HG02885 (cell line): ENCODE measurements at regions not wholly inside any gene's neighbourhood (a gene's known extent, or its start where the extent isn't known, plus 50 kb on each side); places are given as distances from the start of the nearest gene placed in this dataset.

ENCODE experiments used
- ATAC-seq: cut with Tn5 transposase; IDR thresholded peaks from one replicate; pipeline ENCODE4 v1.9.1; 2021; ENCODE audit warnings: mild to moderate bottlenecking; ENCODE audit not compliant: unreplicated experiment, poor library complexity

DNA sequence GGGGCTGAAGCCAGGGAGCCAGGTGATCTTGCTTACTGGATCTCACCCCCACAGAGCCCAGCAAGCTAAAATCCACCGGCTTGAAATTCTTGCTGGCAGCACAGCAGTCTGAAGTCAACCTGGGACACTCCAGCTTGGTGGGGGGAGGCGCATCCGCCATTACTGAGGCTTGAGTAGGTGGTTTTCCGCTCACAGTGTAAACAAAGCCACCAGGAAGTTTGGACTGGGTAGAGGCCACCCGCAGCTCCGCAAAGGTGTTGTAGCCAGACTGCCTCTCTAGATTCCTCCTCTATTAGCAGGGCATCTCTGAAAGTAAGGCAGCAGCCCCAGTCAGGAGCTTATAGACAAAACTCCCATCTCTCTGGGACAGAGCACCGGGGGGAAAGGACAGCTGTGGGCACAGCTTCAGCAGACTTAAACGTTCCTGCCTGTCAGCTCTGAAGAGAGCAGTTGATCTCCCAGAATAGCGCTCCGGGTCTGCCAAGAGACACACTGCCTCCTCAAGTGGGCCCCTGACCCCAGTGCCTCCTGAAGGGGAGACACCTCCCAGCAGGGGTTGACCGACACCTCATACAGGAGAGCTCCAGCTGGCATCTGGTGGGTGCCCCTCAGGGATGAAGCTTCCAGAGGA, 206.3 kb upstream of the KHDRBS2 start:
- no peak for ATAC-seq

GRCh38 chr6:62480544-62480943, 194.5 kb upstream of the KHDRBS2 start:
- no peak for ATAC-seq

- ATAC-seq: no peak
Measured at GRCh38 chr6:62479697-62480220, 193.7 kb upstream of the KHDRBS2 start.

GRCh38 chr6:62474793-62475192, 188.8 kb upstream of the KHDRBS2 start:
- no peak for ATAC-seq

DNA sequence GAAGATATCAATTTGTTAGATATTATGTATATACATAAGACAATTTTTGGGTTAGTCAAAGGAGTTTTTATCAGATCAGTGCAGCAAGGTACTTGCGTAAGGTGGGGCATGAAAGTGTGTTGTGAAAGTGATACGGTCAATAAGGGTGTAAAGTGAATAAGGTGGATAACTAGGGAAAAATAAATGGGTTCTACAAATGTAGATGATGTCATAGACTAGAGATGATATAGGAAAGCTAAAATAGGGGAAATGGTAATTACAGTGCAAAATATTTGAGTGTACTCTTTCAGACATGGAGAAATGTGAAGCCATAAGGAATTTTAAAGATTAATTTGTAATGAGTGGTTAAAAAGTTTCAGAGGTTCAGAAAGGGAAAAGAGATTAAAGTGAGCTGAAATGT, 180.6 kb upstream of the KHDRBS2 start:
- ATAC-seq: no peak

DNA sequence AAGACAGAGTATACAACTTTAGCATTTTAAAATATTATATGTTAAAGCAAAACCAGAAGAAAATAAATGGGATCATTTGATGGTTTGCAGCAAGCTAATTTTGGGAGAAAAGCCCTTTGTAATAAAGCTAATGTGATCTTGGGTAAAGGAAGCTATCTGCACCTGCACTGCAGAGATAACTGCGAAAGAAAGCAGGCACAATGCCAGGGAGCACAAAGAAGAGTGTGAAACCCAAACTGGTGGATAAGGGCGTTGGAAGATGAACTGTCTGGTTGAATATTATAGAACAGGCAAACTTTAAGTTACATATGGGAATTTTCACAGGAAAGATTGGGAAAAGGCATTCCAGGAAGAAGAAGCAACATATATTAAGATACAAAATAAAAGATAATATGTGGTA, 179.2 kb upstream of the KHDRBS2 start:
- no peak for ATAC-seq

DNA sequence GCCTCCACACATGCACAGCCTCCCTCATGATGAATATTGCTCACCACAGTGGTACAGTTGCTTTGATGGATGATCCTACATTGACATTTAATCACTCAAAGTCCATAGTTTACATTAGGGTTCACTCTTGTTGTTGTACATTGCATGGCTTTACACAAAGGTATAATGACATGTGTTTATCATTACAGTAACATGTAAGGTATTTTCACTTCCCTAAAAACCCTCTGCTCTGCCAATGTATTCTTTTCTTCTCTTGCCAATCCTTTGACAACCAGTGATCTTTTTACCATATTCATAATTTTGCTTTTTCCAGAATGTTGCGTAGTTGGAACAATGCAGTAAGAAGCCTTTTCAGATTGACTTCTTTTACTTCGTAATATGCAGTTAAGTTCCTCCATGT, 166.6 kb upstream of the KHDRBS2 start:
- no peak for ATAC-seq

DNA sequence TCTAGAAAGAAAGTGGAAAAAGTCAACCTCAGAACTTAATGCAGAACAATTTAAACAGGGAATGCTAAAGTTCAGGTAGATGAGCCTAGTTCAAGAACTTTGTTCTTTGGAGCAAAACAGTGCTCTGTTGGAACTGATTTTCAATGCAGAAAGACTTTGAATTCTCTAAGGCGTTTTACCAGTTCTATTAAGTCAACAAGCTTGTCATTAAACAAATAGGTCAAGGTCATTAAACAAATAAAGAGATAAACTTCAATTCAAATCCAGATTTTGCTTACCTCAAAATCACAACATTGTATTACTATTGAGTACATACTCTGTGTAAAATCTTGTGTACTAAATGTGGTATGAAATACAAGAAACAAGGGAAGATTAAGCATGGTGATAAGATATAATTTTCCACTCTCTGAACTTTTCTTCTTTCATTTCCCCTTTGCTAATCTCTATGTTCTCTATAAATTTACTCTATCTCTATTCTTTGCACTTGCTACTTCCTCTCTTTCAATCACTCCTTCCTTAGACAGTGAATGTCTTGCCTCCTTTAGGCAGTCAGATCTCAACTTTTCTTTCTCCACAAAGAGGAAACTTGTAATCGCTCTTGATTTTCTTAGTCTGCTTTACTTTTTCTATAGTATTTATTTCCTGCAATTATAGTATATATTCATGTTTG, 160.8 kb upstream of the KHDRBS2 start:
- ATAC-seq: no peak

DNA sequence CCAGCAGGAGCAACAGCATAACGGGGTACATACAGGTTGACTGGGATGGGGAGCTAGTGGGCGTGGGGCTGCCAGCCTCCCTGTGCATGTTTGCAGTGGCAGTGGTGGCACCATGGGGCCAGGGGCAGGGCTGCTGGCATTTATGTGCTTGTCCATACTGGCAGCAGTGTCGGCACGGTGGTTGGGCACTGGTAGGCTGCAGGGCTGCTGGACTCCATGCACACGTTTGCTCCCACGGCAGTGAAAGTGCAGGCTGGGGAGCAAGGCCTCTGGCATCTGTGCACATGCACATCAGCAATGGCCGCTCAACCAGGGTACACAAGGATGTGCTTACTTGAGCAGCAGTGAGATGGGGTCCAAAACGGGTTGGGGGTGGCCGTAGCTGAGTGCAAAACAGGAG, 159.5 kb upstream of the KHDRBS2 start:
- no peak for ATAC-seq

- ATAC-seq: no peak
Measured at GRCh38 chr6:62441182-62441581, 155.2 kb upstream of the KHDRBS2 start.

DNA sequence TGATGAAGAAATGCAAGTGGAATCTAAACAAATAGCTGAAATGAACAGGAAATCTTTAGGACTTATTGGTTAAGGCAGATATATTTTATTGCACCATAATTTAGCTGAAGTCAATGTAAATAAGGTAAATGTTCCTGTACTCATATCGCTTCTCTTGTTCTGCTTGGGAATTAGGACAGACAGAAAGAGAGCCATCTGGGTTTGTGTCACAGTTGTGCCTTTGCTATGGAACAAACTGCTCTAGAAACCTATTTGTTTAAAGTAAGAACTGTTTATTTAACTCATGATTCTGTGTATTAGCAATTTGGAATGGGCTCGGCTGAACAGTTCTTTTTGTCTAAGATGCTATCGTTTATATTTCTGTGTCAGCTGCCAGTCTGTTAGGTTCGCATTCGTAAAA, 143.8 kb upstream of the KHDRBS2 start:
- no peak for ATAC-seq

- ATAC-seq: no peak
Measured at GRCh38 chr6:62400521-62401259, 114.7 kb upstream of the KHDRBS2 start.

DNA sequence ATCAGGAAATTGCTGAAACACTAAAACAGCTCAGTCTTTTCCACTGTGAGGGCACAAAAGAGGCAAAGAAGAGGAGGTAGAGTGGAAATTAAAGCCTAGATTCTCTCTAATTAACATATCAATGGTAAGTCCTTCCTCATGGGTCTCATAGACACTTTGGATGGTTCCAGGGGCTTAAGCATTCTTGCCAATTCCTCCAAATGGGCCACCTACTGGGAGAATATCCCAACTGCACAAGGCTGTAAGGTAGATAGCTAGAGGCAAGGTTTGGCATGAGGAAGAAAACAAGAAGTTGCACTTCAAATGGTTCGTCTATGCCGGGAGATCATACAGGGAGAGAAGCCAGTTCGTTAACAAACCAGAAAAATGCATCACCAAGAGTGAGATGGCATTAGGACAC, 107.6 kb upstream of the KHDRBS2 start:
- ATAC-seq: no peak

DNA sequence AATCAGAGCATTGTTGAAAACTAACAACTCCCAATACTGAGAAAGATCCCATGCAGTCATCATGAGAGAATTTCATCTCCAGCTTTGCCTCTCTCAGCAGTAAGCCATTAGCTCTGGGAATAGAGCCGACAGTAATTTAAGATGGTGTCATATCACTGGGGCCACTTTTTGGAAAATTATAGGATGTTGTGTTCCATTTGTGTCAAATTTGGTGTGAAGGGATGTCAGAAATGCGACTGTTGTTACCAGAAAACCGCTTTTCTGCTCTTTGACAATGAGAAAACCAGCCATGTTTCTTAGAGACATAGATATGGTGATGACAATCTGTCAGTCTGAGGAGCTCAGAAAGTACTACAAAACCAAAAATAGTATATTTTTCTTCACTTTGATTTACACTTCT, 106.3 kb upstream of the KHDRBS2 start:
- ATAC-seq: no peak

DNA sequence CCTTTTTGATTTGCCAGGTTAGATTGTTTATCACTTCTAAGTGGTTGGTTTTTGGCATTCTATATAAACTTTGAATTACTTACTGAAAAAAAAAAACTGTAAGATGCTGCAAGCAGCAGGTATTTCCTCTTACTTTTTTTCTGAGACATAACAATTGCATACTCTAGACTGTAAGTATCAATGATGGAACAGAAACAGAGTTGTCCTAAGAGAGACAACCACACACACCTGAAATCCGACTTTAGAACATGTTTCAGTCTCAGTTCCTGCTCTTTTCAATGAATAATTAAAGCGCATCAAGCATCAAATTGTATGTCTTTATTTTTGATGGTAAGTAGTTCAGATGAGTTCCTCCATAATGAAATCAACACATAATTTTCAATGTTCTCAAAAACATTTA, 105.3 kb upstream of the KHDRBS2 start:
- ATAC-seq: no peak

GRCh38 chr6:62390401-62390800, 104.4 kb upstream of the KHDRBS2 start:
- no peak for ATAC-seq

GRCh38 chr6:62371453-62372210, 85.6 kb upstream of the KHDRBS2 start:
- ATAC-seq: no peak

DNA sequence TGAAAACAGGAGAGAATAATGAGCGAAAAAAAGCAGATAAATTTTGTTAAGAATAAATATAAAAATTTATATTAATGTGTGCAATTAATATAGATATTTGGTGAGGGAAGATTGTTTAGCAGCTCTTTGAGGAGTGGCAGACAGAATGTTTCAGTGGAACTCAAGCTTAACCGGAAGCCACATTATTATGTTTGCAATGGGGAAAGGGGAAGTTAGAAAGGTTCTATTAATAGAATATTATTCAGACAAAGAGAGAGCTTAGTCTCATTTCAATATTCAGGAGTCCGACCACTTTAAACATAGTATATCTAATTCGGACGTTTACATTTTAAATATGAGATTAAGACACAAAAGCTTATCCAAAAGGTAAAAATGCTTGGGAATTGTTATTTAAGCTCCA, 81.6 kb upstream of the KHDRBS2 start:
- ATAC-seq: peak; percentile 100

- ATAC-seq: no peak
Measured at GRCh38 chr6:62362097-62362496, 76.1 kb upstream of the KHDRBS2 start.

DNA sequence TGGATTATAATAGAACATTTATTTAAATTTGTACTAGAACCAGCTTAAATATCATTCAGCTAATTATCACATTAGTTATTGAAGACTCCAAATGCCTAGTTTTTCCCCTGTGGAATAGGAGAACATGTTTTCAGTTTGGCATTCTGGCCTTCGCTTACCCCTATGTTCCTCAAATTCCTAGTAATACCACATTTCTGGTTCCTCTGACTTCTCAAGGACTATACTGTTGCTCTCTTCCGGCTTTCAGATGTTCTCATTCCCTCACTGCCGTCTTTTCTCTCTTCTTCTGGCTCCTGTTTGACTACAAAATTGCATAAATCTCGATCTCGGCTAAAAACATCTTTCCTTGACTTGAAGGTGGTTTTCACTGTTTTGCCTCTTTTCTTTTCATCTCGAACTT, 71.8 kb upstream of the KHDRBS2 start:
- ATAC-seq: no peak

GRCh38 chr6:62354261-62354660, 68.2 kb upstream of the KHDRBS2 start:
- no peak for ATAC-seq
